ENCODE measurements at regions not wholly inside any gene's neighbourhood (a gene's known extent, or its start where the extent isn't known, plus 50 kb on each side); places are given as distances from the start of the nearest gene placed in this dataset.

DNA sequence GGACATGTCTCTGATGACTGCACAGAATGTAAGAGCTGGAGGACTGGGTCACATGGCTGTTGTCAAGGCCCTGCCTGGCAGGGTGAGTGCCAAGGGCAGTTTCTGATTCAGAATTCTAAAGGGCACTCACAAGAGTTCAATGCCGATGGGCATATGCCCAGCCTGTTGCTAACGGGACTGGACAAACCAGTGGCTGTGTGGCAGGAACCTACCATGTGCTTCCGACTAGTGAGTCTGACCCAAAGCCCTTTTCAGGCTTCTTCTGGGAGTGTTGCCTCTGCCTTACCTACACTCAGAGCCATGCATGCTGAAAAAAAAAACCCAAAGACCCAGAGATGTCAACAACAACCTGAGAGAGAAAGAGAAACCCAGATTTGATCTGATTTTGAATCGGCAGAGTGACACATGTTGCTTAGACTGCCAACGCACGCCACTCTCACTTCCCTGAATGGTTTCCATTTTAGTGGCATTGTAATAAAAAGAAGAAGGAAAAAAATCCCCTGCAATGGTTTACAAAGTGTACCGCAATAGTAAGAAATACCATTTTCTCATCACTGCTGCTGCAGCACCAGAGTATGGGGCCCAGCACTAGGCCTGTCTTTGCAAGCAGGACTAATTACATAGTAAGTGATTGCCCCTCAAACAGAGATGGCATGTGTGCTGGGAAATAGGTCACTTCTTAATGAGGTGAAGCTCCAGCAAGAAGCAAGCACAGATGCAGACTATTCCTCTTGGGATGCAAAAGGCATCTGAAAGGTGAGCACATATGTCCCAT, 194.3 kb downstream of the PALM2AKAP2 start (continued):
- TF ChIP-seq, protein P1, sequence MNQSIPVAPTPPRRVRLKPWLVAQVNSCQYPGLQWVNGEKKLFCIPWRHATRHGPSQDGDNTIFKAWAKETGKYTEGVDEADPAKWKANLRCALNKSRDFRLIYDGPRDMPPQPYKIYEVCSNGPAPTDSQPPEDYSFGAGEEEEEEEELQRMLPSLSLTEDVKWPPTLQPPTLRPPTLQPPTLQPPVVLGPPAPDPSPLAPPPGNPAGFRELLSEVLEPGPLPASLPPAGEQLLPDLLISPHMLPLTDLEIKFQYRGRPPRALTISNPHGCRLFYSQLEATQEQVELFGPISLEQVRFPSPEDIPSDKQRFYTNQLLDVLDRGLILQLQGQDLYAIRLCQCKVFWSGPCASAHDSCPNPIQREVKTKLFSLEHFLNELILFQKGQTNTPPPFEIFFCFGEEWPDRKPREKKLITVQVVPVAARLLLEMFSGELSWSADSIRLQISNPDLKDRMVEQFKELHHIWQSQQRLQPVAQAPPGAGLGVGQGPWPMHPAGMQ (IDR thresholded peaks at IDR 0.05; ENCODE audit: borderline replicate concordance): no peak; the same call in 1 of the 2 replicates
- TF ChIP-seq NR2C1 (IDR thresholded peaks at IDR 0.05) (peak; percentile 16; the same call in 1 of the 2 replicates), MYB (IDR thresholded peaks at IDR 0.05; ENCODE audit: borderline replicate concordance, low read depth, low read length) (no peak)

DNA sequence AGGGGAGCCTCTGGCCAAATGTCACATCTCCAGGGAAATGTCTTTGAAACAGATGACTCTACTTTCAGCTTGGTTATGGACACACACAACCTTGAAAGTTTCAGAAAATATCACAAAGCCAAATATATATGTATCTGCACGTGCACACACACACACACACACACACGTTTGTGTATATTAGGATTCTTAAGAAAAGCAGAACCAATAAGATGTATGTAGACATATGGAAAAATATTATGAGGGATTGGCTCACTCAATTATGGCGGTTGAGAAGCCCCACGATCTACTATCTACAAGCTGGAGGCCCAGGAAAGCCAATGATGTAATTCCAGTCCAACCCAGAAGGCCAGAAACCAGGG, 194.9 kb downstream of the PALM2AKAP2 start:
- ATAC-seq (peak; percentile 9), FAIRE-seq (no peak), DNase-seq (ENCODE audit: low read depth, low spot score) (no peak)
- peaks cover 62% of the 10 kb centered on the region for H3K4me1 ChIP-seq (ENCODE audit: control insufficient read depth, insufficient read depth, low read length)
- POLR2A ChIA-PET: interaction anchor here (0.6 to 2.0 kb wide), 8 partner anchors 62 to 154 kb away, joined by 3 to 6 read pairs (median 4); no protein-coding TSS in a partner anchor
- peaks cover 2% of the 10 kb centered on the region; the same call in 1 of the 2 replicates for H3K79me2 ChIP-seq (ENCODE audit: control insufficient read depth, insufficient read depth, low read length)
- H3K9ac ChIP-seq (ENCODE audit: control insufficient read depth, insufficient read depth, low read length): peak overlapping the region; percentile 33
- intact Hi-C loops (cut with micrococcal nuclease; ENCODE audit: unreplicated experiment) (loop anchor here (1.0 to 5.0 kb wide), 5 partner anchors 33 to 563 kb away; no protein-coding TSS in a partner anchor), in situ Hi-C loops (cut with MboI) (loop anchor here (5.0 kb wide), 2 partner anchors 58 to 177 kb away; no protein-coding TSS in a partner anchor)
- no TSS peak for BruUV-seq (replicated peaks)
- no peak overlapping the region; the same call in 1 of the 2 replicates for H3K4me3 ChIP-seq
- no peaks in the 10 kb centered on the region for H3K9me3 ChIP-seq (replicated peaks; ENCODE audit: control insufficient read depth, insufficient read depth, low read length)
- no peaks in the 10 kb centered on the region for H3K27me3 ChIP-seq (replicated peaks in 1 of 2; ENCODE audit: control insufficient read depth in 2 of 2, insufficient read depth in 2 of 2, low read length in 1 of 2)
- H3K36me3 ChIP-seq (ENCODE audit: control insufficient read depth in 2 of 2, insufficient read depth in 2 of 2, low read length in 1 of 2): no peaks in the 10 kb centered on the region
- SMC1A ChIA-PET (ENCODE audit: uncharacterized antibody, unreplicated experiment): interaction anchor here (0.6 to 12.1 kb wide), 15 partner anchors 9 to 174 kb away, joined by 3 to 254 read pairs (median 4); no protein-coding TSS in a partner anchor
- RAD21 ChIA-PET (ENCODE audit: unreplicated experiment): interaction anchor here (0.8 to 5.2 kb wide), 12 partner anchors 8 to 179 kb away, joined by 3 to 29 read pairs (median 4); no protein-coding TSS in a partner anchor
- H2AFZ ChIP-seq (ENCODE audit: control insufficient read depth, low read depth, low read length): no peak overlapping the region; the same call in 1 of the 2 replicates
- H4K20me1 ChIP-seq (ENCODE audit: control insufficient read depth, insufficient read depth): no peaks in the 10 kb centered on the region
- peak overlapping the region; percentile 72 for H3K4me2 ChIP-seq (ENCODE audit: control insufficient read depth, insufficient read depth)
- CTCF ChIA-PET: interaction anchor here (0.9 to 10.7 kb wide), 3 partner anchors 67 to 179 kb away, joined by 3 to 102 read pairs (median 5); no protein-coding TSS in a partner anchor
- TF ChIP-seq BHLHE40 (IDR thresholded peaks at IDR 0.05; ENCODE audit: borderline replicate concordance in 1 of 2, low read depth in 2 of 2, low read length in 1 of 2): peak; percentile 92 to 94
- TF ChIP-seq CBX3 (IDR thresholded peaks at IDR 0.05; ENCODE audit: borderline replicate concordance, low read depth): no peak
- no peak; the same call in 1 of the 2 replicates for TF ChIP-seq SMARCA5 (IDR thresholded peaks at IDR 0.05)
- 8% methylated on average over 4 of the region's 4 CpGs for WGBS (ENCODE audit: insufficient coverage, insufficient replicate concordance, low lambda C conversion rate, missing lambda C conversion rate)
- H3K27ac ChIP-seq (ENCODE audit: control insufficient read depth, insufficient read depth): peak overlapping the region; percentile 92
